ENCODE measurements at regions not wholly inside any gene's neighbourhood (a gene's known extent, or its start where the extent isn't known, plus 50 kb on each side); places are given as distances from the start of the nearest gene placed in this dataset.

DNA sequence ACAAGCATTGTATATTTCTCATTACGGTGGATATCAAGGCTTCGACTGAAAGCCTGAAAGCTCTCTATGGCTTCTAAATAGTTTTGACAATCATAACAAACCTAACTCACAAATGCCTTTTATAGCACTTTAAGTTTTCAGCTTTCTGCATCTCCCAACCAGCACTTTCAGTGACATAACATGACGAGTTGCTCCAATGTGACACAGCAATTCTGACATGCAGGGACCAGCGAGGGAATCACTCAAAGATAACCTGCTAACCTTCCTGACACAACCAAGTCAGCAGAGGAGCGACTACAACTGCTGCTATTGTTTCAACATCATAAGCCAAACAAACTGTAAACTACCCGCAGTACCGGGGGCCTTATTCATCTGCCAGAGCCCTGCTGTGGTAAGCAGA is 95.7 kb upstream of the CDH20 start:
- H3K27me3 ChIP-seq, result no peaks in the 10 kb centered on the region
- no peak overlapping the region for H3K27ac ChIP-seq
- 79 to 81% methylated on average over 7 of the region's 7 CpGs for WGBS, 2 donors
- no peaks in the 10 kb centered on the region for H3K9me3 ChIP-seq
- no peak for TF ChIP-seq POLR2A (IDR thresholded peaks at IDR 0.05)
- TF ChIP-seq, protein P1, sequence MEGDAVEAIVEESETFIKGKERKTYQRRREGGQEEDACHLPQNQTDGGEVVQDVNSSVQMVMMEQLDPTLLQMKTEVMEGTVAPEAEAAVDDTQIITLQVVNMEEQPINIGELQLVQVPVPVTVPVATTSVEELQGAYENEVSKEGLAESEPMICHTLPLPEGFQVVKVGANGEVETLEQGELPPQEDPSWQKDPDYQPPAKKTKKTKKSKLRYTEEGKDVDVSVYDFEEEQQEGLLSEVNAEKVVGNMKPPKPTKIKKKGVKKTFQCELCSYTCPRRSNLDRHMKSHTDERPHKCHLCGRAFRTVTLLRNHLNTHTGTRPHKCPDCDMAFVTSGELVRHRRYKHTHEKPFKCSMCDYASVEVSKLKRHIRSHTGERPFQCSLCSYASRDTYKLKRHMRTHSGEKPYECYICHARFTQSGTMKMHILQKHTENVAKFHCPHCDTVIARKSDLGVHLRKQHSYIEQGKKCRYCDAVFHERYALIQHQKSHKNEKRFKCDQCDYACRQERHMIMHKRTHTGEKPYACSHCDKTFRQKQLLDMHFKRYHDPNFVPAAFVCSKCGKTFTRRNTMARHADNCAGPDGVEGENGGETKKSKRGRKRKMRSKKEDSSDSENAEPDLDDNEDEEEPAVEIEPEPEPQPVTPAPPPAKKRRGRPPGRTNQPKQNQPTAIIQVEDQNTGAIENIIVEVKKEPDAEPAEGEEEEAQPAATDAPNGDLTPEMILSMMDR (IDR thresholded peaks at IDR 0.05), result no peak
- intact Hi-C loops (cut with DNase I), result no loop called here
- no peak overlapping the region for H3K4me3 ChIP-seq (replicated peaks in 1 of 3)
- H3K36me3 ChIP-seq, result no peaks in the 10 kb centered on the region
- H3K4me1 ChIP-seq, result no peaks in the 10 kb centered on the region
- DNase-seq, result no peak

DNA sequence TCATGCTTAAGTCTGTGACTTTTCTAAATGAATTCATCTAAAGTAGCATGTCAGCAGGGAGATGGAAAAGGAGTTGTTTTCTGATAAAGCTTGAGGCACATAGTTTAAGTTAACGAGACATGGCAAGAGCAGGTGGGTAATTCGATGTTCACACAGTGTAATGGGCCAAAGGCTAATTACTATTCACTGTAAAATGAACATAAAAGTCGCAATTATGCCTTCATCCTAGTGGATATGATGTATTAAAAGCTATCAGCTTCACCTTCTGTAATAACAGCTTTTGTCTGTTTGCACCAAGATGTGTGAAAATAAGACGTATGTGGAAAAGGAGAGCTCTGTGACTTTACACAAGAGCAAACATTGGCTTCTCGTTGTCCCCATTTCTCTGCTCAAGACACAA is 94.2 kb upstream of the CDH20 start:
- H3K4me3 ChIP-seq (replicated peaks in 1 of 3), result no peak overlapping the region
- DNase-seq, result no peak
- no peaks in the 10 kb centered on the region for H3K9me3 ChIP-seq
- no peaks in the 10 kb centered on the region for H3K27me3 ChIP-seq
- no peak overlapping the region for H3K27ac ChIP-seq
- intact Hi-C loops (cut with DNase I), result no loop called here
- TF ChIP-seq POLR2A (IDR thresholded peaks at IDR 0.05), result no peak
- TF ChIP-seq, protein P1 (IDR thresholded peaks at IDR 0.05), result no peak
- H3K36me3 ChIP-seq, result no peaks in the 10 kb centered on the region
- 82 to 83% methylated on average over 5 of the region's 5 CpGs for WGBS, 2 donors
- no peaks in the 10 kb centered on the region for H3K4me1 ChIP-seq

DNA sequence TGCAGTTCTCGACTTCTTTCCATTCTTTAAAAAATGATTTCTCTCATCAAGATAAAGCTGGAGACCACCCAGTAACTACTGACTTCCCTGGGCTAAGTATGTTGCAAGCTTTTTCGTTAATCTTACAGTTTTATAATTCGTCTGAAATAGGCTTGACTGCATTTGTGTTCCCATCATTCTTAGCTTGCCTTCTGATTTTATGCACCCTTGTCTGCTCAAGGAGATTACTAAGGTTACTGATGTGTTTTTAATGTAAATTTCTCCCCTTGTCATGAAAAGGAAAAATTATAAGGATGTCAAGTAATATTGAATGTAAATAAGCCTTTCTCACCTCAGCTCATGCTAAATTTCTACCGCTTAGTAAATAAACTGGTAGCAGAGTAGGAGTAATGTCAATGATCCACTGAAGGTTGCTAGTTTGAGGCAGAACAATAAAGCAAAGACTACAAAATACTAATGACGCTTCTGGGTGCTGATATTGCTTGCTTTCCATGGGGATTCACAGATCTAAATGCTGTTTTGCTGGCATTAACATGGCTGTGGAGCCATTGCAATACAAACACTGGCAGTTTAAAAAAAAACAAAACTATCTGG is 91.9 kb upstream of the CDH20 start:
- TF ChIP-seq, protein P1 (IDR thresholded peaks at IDR 0.05), result no peak
- TF ChIP-seq POLR2A (IDR thresholded peaks at IDR 0.05), result no peak
- Histone ChIP-seq H3K36me3 (no peaks in the 10 kb centered on the region), H3K4me1 (no peaks in the 10 kb centered on the region), H3K4me3 (replicated peaks in 1 of 3) (no peak overlapping the region), H3K27ac (no peak overlapping the region), H3K9me3 (no peaks in the 10 kb centered on the region), H3K27me3 (no peaks in the 10 kb centered on the region)
- WGBS, 2 donors, result 80 to 82% methylated on average over 5 of the region's 5 CpGs
- no peak for DNase-seq
- intact Hi-C loops (cut with DNase I), result no loop called here

DNA sequence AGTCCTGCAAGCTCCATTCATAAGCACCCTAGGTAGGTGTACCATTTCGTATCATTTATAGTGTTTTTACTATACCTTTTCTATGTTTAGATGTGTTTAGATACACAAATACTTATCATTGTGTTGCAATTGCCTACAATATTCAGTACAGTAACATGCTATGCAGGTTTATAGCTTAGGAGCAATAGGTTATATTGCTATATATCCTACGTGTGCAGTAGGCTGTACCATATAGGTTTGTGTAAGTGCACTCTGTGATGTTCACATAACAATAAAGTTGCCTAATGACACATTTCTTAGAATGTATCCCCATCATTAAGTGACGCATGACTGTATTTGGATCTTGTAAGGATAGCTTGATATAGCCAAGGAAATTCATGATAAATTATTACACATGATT is 88.6 kb upstream of the CDH20 start:
- intact Hi-C loops (cut with DNase I), result no loop called here
- no peak overlapping the region for H3K4me3 ChIP-seq (replicated peaks in 1 of 3)
- 88 to 90% methylated on average over 3 of the region's 3 CpGs for WGBS, 2 donors

DNA sequence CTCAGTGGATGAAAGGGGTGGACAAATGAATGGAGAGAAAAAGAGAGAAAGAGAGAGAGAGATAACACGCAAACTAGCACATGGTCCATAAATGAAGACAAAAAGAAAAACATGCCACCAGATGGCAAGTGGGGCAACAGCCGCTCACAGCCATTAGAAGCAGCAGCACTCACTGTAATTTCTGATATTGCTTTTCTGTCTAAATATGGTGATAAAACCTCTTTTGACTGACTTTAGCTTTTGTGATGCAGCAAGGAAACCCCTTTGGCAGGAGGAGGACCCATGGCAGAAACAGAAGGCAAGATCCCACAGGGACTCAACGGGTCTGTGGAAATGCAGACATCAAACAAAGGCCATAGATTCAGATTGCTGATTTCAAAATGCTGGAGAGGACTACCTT is 88.0 kb upstream of the CDH20 start:
- Histone ChIP-seq H3K27ac (no peak overlapping the region), H3K9me3 (no peaks in the 10 kb centered on the region), H3K4me3 (replicated peaks in 1 of 3) (no peak overlapping the region), H3K36me3 (no peaks in the 10 kb centered on the region), H3K4me1 (no peaks in the 10 kb centered on the region), H3K27me3 (no peaks in the 10 kb centered on the region)
- intact Hi-C loops (cut with DNase I), result no loop called here
- no peak for DNase-seq
- TF ChIP-seq, protein P1 (IDR thresholded peaks at IDR 0.05), result no peak
- TF ChIP-seq POLR2A (IDR thresholded peaks at IDR 0.05), result no peak
- 67 to 70% methylated on average over 3 of the region's 3 CpGs for WGBS, 2 donors

More for the DNA sequence above, 88.6 kb upstream of the CDH20 start:
- H3K27ac ChIP-seq, result no peak overlapping the region
- DNase-seq, result no peak
- H3K4me1 ChIP-seq, result no peaks in the 10 kb centered on the region
- H3K36me3 ChIP-seq, result no peaks in the 10 kb centered on the region
- H3K27me3 ChIP-seq, result no peaks in the 10 kb centered on the region
- no peak for TF ChIP-seq POLR2A (IDR thresholded peaks at IDR 0.05)
- TF ChIP-seq, protein P1 (IDR thresholded peaks at IDR 0.05), result no peak
- H3K9me3 ChIP-seq, result no peaks in the 10 kb centered on the region
